DND-41 (cell line): ENCODE measurements at regions not wholly inside any gene's neighbourhood (a gene's known extent, or its start where the extent isn't known, plus 50 kb on each side); places are given as distances from the start of the nearest gene placed in this dataset.

Experiments used
- ATAC-seq: fragments of 200-7000 bp; cut with Tn5 transposase; 3 replicates; pipeline ENCODE4 v1.9.1; 2021; ENCODE audit warnings: low read depth; ENCODE audit not compliant: insufficient read depth
- DNase-seq: peaks from one replicate; pipeline ENCODE4 v3.0.0-alpha.2; 2020
- H2AFZ ChIP-seq: 2 replicates; pipeline ENCODE4 v1.6.0; 2012; ENCODE audit warnings: low read depth, low read length
- H3K27ac ChIP-seq: 2 replicates; pipeline ENCODE4 v1.5.1; 2012; ENCODE audit warnings: low read length, inconsistent platforms
- H3K27me3 ChIP-seq: fragments of 200-600 bp; sonication (generic); 2 replicates; pipeline ENCODE4 v1.6.0; 2012; ENCODE audit warnings: low read length, mild to moderate bottlenecking, inconsistent platforms; ENCODE audit not compliant: insufficient read depth, poor library complexity
- H3K36me3 ChIP-seq: 2 replicates; pipeline ENCODE4 v1.5.1; 2012; ENCODE audit warnings: low read length, inconsistent platforms; ENCODE audit not compliant: insufficient read depth
- H3K4me1 ChIP-seq: 2 replicates; pipeline ENCODE4 v1.5.1; 2012; ENCODE audit warnings: mild to moderate bottlenecking, low read length; ENCODE audit not compliant: insufficient read depth
- H3K4me2 ChIP-seq: 2 replicates; pipeline ENCODE4 v1.6.0; 2012; ENCODE audit warnings: mild to moderate bottlenecking, moderate library complexity, low read length, inconsistent platforms; ENCODE audit not compliant: insufficient read depth
- H3K4me3 ChIP-seq, 2 experiments: fragments of 200-600 bp in 1 of 2; shearing (Covaris generic) in 1 of 2; 2 replicates each; pipeline ENCODE4 v1.5.1; 2012 to 2016; ENCODE audit warnings: inconsistent platforms in 2 of 2, low read length in 2 of 2, mild to moderate bottlenecking in 2 of 2, low read depth in 1 of 2, moderate library complexity in 1 of 2
- H3K79me2 ChIP-seq: 2 replicates; pipeline ENCODE4 v1.6.0; 2012; ENCODE audit warnings: low read length, inconsistent platforms; ENCODE audit not compliant: insufficient read depth
- H3K9ac ChIP-seq: 2 replicates; pipeline ENCODE4 v1.6.0; 2012; ENCODE audit warnings: low read depth, mild to moderate bottlenecking, inconsistent platforms, low read length, moderate library complexity
- H3K9me3 ChIP-seq: 2 replicates; pipeline ENCODE4 v1.5.1; 2012; ENCODE audit warnings: low read length, moderate library complexity, mild to moderate bottlenecking, inconsistent platforms; ENCODE audit not compliant: insufficient read depth, severe bottlenecking
- H4K20me1 ChIP-seq: 2 replicates; pipeline ENCODE4 v1.6.0; 2012; ENCODE audit warnings: low read length; ENCODE audit not compliant: insufficient read depth
- CTCF ChIP-seq: IDR thresholded peaks from 2 replicates; pipeline ENCODE4 v1.5.1; 2012; ENCODE audit warnings: borderline replicate concordance, low read length, moderate library complexity, mild to moderate bottlenecking; ENCODE audit not compliant: poor library complexity, severe bottlenecking; ENCODE audit errors: extremely low read depth
- EZH2 ChIP-seq: IDR thresholded peaks from 3 replicates; pipeline ENCODE4 v1.6.1; 2012; ENCODE audit warnings: borderline replicate concordance, low read depth, mild to moderate bottlenecking, moderate library complexity, low read length, inconsistent platforms; ENCODE audit not compliant: severe bottlenecking

GRCh38 chr9:89969156-89969675 is 364.4 kb downstream of the GADD45G start:
- Histone ChIP-seq H3K9me3 (no peaks in the 10 kb centered on the region), H3K4me1 (no peaks in the 10 kb centered on the region), H4K20me1 (no peaks in the 10 kb centered on the region), H3K4me2 (no peak overlapping the region), H3K36me3 (no peaks in the 10 kb centered on the region), H2AFZ (no peak overlapping the region), H3K9ac (no peak overlapping the region), H3K27ac (no peak overlapping the region), H3K27me3 (no peaks in the 10 kb centered on the region), H3K4me3 (no peak overlapping the region), H3K79me2 (no peaks in the 10 kb centered on the region)
- TF ChIP-seq EZH2, result no peak
- TF ChIP-seq CTCF, result no peak
- ATAC-seq (no peak), DNase-seq (no peak)

GRCh38 chr9:89969881-89970639 is 365.2 kb downstream of the GADD45G start:
- no peaks in the 10 kb centered on the region for H3K9me3 ChIP-seq
- ATAC-seq (no peak), DNase-seq (no peak)
- no peak for TF ChIP-seq CTCF
- no peak for TF ChIP-seq EZH2
- no peak overlapping the region for H2AFZ ChIP-seq
- no peaks in the 10 kb centered on the region for H3K4me1 ChIP-seq
- H3K27ac ChIP-seq, result no peak overlapping the region
- H3K4me3 ChIP-seq, result no peak overlapping the region
- no peak overlapping the region for H3K4me2 ChIP-seq
- no peaks in the 10 kb centered on the region for H3K36me3 ChIP-seq
- H4K20me1 ChIP-seq, result no peaks in the 10 kb centered on the region
- H3K27me3 ChIP-seq, result no peaks in the 10 kb centered on the region
- H3K79me2 ChIP-seq, result no peaks in the 10 kb centered on the region
- no peak overlapping the region for H3K9ac ChIP-seq

- Histone ChIP-seq H2AFZ (no peak overlapping the region), H3K9me3 (no peaks in the 10 kb centered on the region)
- DNase-seq, result no peak
Observed at GRCh38 chr9:89970701-89971100, 365.9 kb downstream of the GADD45G start.

More at GRCh38 chr9:89970701-89971100, 365.9 kb downstream of the GADD45G start:
- H3K9ac ChIP-seq, result no peak overlapping the region
- H3K4me1 ChIP-seq, result no peaks in the 10 kb centered on the region
- no peaks in the 10 kb centered on the region for H4K20me1 ChIP-seq
- H3K79me2 ChIP-seq, result no peaks in the 10 kb centered on the region
- no peak overlapping the region for H3K4me2 ChIP-seq
- H3K27ac ChIP-seq, result no peak overlapping the region
- TF ChIP-seq CTCF (no peak), EZH2 (no peak)
- no peak overlapping the region for H3K4me3 ChIP-seq
- H3K27me3 ChIP-seq, result no peaks in the 10 kb centered on the region
- no peaks in the 10 kb centered on the region for H3K36me3 ChIP-seq
- no peak for ATAC-seq
